HUDEP-2 (cell line): ENCODE measurements at regions not wholly inside any gene's neighbourhood (a gene's known extent, or its start where the extent isn't known, plus 50 kb on each side); places are given as distances from the start of the nearest gene placed in this dataset.

Experiments
- DNase-seq, 76 experiments: peaks; one replicate each; lab custom pipeline; 2025; ENCODE audit not compliant: unreplicated experiment in 76 of 76; lab: John Stamatoyannopoulos, UW

DNA sequence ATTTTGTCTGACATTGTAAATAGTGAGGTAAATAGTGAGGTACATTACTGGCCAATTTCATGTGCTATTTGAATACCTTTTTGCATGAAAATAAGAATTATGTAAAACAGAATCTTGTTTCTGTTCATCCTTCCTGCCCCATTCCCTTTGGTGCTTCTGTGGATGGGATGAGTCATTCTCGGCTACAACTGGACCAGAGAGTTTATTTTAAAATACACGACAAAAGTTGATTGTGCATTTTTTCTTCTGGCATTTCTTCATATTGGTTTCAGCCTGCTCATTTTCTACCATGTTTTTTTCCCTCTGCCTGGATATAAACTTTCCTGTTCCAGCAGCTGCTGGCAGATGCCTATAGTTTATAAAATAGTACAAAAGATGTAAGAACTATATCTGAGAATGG, 107.5 kb downstream of the CYSLTR2 start:
- DNase-seq = no peak

GRCh38 chr13:48769107-48769704, 115.5 kb downstream of the CYSLTR2 start:
- peak in 71 of 76 experiments; percentile 2 to 91 (median 67) for DNase-seq

- DNase-seq = no peak
Observed at GRCh38 chr13:48770372-48770771, 116.6 kb downstream of the CYSLTR2 start.

- DNase-seq = no peak
Observed at GRCh38 chr13:48772908-48773307, 119.2 kb downstream of the CYSLTR2 start.

GRCh38 chr13:48773531-48774275, 120.0 kb downstream of the CYSLTR2 start:
- no peak for DNase-seq

GRCh38 chr13:48775285-48775684, 121.6 kb downstream of the CYSLTR2 start:
- DNase-seq = no peak

DNA sequence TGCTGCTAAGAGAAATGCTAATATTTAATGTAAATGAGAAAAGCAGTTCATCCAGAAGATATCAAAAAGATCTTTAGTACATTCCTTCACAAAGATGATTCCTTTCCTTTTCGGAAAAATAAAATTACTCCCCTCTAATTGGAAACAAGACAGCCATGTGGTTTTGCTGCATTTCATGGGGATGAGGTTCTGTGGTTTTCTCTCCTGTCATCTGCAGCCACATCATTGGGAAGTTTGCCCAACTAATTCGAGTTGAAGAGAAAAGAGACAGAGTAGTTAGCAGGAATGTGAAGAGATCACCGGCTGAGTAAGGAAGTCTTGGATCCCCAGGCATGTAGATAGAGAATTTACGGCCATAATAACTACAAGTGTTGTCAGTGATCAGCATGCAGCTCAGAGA, 122.1 kb downstream of the CYSLTR2 start:
- no peak for DNase-seq

DNA sequence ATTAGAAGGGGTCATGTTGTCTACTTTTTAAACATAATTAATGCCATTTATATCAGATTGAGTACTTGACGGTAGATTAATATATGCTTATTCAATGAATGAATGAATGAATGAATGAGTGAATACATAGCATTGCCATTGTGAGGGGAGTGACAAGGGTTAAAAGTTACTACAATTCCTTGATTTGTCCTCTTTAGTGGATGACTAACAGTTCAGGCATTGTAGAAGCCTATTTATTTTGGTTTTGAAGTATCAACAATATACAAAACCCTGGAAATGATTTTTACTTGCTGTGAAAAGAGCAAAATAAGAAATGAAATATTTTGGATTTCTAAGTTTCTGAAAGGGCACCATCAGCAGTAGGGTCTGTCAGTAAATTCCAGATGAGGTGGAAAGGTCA, 122.7 kb downstream of the CYSLTR2 start:
- no peak for DNase-seq

DNA sequence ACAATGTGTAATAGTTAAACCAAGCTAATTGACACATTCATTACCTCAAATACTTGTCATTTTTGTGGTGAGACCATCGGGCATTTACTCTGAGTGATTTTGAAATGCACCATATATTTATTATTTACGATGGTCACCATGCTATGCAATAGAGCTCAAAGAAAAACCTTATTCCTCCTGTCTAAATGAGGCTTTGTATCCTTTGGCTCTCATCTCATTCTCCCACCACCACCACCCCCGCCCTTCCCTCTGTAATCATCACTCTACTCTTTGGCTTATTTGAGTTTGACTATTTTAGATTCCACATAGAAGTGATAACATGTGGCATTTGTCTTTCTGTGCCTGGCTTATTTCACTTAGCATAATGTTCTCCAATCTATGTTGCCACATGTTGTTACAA, 124.9 kb downstream of the CYSLTR2 start:
- DNase-seq = no peak

GRCh38 chr13:48780713-48781341, 127.1 kb downstream of the CYSLTR2 start:
- DNase-seq = no peak

GRCh38 chr13:48782429-48782840, 128.7 kb downstream of the CYSLTR2 start:
- DNase-seq = no peak

- DNase-seq = peak in 11 of 76 experiments; percentile 1 to 29 (median 10)
Observed at GRCh38 chr13:48783181-48783630, 129.5 kb downstream of the CYSLTR2 start.

DNA sequence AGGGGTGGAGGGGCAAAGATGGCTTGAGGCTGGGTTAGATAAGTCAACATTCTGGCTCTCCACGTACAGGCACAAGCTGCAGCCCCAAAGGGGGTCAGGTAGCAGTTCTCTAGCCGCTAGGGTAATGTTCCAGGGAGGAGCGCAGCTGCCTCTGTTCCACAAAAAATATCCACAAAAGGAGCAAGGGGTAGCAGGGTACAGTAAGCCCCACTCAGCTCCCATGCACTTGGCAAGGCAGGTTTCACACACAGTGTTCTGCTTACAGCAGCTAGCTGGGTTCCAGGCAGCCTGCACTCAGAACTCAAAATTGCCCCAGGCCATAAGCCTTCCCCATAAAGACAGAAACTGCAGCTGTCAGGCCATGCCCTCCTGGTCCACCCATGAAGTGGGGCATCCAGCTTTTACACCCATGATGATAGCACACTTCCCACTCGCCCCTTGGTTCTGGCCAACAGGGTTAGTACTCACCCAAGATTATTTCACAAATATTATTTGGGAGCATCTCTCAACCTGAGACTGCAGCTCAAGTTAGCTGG, 130.0 kb downstream of the CYSLTR2 start:
- no peak for DNase-seq

DNA sequence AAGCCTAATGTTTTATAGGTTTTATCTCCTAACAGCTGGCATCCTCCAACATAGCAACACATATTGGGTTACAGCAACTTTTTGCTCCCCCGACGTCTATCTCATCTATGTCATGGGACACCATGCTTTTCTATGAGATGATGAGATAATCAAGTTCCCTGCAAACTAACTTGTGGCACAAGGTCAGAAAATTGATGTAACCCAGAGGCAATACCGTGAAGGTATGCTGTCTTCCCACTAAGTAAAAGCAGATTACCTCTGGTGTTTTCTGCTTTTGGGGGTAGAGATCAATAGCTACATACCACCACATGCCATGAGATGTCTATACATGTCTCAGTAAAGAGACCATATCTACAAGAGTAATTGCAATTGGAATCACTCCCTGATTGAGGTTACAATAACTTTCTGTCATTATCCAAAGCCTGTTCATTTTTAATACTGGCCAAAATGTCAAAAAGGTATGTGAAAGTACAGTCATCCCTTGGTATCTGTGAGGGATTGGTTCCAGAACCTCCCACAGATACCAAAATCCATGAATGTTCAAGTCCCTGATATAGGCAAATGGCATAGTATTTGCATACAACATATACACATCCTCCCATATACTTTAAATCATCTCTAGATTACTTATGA, 131.3 kb downstream of the CYSLTR2 start:
- DNase-seq = no peak

DNA sequence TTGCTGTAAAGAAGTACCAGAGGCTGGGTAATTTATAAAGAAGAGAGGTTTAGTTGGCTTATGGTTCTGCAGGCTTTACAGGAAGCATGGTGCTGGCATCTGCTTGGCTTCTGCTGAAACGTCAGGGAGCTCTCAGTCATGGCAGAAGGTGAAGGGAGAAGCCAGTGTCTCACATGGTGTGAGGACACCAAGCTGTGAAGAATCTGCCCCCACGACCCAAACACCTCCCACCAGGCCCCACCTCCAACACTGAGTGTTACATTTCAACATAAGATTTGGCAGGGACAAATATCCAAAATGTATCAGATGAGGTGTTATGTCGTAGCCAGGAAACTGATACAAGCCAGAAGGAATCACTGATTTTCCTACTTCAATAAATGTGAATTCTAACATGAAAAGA, 136.5 kb downstream of the CYSLTR2 start:
- DNase-seq = no peak

DNA sequence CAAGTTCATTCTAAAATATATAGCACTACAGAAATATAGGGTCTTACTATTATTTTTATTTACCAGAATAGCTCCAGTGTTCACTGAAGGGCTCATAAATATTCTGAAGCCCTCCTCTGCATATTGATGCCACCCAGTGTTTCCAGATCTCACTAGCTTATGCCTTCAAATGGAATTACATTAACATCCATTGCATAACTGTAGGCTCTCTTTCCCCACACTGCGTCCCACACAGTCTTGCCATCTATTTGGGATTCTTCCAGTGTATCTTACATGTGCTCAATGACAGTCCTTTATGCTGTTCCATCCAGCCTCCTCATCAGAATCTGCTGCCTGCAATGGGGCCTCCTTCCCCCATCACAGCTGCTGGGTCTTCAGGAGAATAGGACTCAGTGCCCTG, 137.2 kb downstream of the CYSLTR2 start:
- no peak for DNase-seq

DNA sequence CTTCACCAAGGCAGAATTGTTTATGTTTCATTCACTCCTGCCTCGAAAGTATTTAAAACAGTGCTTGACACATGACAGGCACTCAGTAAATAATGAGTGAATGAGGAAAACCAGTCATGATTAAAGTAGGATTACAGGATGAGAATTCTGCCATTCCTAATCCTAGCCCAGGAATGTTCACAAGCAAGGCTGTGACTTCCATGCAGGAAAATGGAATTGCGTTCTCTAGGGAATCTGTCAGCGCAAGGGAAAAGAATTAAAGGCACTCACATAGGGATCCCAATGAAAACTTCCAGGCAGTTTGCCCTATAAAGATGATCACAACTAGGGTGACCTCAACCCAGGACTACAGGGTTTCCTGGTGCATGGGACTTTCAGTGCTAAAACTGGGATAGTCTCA, 143.4 kb downstream of the CYSLTR2 start:
- no peak for DNase-seq

GRCh38 chr13:48797761-48798160, 144.0 kb downstream of the CYSLTR2 start:
- no peak for DNase-seq

DNA sequence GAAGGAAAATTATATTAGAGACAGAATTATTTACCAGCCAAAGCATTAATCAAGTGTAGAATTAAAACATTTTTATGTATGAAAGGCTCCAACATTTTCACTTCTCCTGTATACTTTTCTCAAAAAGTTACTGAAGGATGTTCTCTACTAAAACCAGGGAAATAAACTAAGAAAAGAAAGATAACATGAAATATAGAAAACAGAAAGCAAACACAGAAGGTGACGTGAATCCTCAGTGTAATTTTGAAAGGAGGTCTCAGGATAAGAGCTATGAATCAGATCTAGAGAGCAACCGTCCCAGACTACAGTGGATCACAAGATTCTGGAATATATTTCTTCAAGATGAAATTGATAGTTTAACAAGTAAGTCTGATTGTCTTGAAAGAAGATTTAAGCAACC, 144.5 kb downstream of the CYSLTR2 start:
- DNase-seq = no peak

- no peak for DNase-seq
Observed at GRCh38 chr13:48801255-48801654, 147.5 kb downstream of the CYSLTR2 start.
